Ecto neural progenitor cell (in vitro differentiated cells): ENCODE measurements at regions not wholly inside any gene's neighbourhood (a gene's known extent, or its start where the extent isn't known, plus 50 kb on each side); places are given as distances from the start of the nearest gene placed in this dataset.

ENCODE experiments used
- DNase-seq: peaks from one replicate; pipeline ENCODE4 v3.0.0-alpha.2; 2018; ENCODE audit warnings: low spot score

GRCh38 chr18:45228796-45229388 is 386.4 kb upstream of the SLC14A2 start:
- DNase-seq = no peak

DNA sequence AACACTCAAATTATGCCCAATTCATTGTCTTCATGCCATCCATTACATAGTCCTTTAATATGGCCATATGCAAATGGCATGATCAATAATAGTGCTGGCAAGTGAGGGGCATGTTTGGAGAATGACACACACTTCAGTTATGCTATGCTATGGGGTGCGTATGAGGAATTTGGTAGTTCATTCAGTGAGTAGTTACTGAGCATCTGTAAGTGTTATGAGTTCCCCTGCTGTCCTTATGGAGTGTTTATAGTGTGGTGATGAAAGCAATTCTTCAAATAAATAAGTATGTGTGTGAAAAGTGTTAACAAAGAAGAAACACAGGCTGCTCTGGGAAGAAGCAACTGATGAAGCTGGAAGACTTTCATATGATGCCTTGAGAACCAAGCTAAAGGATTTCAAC is 383.7 kb upstream of the SLC14A2 start:
- no peak for DNase-seq

DNA sequence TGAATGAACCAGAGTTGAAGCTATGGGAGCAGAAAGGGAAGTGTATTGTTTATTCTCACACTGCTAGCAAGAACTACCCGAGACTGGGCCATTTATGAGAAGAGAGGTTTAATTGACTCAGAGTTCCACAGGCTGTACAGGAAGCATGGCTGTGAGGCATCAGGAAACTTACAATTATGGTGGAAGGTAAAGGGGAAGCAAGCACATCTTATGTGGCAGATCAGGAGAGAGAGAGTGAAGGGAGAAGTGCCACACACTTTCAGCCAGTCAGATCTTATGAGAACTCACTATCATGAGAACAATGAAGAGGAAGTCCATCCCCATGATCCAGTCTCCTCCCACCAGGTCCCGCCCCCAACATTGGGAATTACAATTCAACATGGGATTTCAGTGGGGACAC is 383.2 kb upstream of the SLC14A2 start:
- DNase-seq = no peak

DNA sequence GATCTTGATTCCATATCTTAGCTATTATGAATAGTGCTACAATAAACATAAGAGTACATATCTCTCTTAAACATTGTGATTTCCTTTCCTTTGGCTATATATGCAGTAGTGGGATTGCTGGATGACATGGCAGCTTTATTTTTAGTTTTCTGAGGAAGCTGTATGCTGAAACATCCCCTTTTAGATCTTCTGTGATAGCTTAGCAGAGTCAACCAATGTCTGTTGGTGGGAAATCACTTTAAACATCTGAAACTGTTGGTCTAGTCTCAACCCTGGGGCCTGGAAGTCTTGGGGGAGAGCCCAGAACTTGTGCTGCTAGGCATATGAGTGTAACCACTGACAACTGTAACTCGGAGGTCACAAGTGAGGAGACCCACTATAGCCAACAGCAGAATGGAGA is 378.6 kb upstream of the SLC14A2 start:
- no peak for DNase-seq

- no peak for DNase-seq
Observed at GRCh38 chr18:45237343-45238098, 377.8 kb upstream of the SLC14A2 start.

DNA sequence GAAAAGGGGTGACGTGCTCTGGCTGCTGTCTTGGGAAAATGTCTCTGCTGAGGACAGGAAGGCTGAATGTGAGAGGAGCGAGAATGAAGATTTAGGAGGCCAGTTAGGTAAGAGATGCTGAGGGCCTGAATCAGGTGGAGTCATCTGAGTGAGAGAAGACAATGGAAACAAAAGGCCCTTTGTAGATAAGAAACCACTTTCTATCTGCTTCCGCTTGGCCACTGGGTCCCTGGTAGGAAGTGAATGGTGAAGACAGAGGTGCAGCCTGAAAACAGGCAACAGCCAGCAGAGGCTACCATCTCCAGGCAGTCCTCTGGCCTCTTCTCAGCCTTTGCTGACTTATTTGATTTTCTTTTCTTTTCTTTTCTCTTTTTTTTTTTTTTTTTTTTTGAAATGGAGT is 374.0 kb upstream of the SLC14A2 start:
- no peak for DNase-seq

- no peak for DNase-seq
Observed at GRCh38 chr18:45241982-45242565, 373.2 kb upstream of the SLC14A2 start.

DNA sequence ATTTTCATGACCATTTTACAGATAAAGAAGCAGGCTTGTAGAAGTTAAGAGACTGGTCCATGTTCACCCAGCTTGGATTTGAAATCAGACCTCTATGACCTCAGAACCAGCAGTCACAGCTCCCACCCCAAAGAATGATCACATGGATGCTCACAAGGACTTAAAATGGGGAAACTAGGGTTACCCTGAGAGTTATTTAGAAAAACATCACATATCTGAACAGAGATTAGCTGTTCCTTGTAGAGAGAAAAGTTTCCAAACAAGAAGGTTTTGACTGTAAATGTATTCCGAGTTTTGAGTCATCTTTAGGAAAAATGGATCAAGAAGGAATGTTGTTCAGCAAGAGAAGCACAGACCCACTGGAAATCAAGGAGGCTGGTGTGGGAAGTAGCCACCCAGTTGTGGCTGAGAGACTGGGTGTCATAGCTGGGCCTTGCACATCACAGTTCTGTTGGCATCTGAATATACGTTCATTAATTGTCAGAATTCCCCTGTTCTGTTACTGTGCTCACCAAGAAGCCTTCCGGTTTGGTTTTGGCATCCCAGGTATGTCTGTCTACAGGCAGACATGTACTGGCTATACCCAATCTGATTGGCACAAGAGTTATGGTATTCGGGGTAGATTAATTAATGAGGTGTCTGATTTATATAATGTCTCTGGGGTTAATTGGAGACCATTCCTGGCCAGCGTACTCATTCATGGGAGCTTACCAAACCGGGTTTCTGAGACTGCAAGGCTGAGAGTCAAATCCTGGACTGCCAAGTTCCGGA is 371.8 kb upstream of the SLC14A2 start:
- DNase-seq = no peak

- no peak for DNase-seq
Observed at GRCh38 chr18:45245091-45245511, 370.2 kb upstream of the SLC14A2 start.

- no peak for DNase-seq
Observed at GRCh38 chr18:45248240-45248903, 366.9 kb upstream of the SLC14A2 start.

- DNase-seq = no peak
Observed at GRCh38 chr18:45249246-45249661, 366.0 kb upstream of the SLC14A2 start.

- DNase-seq = no peak
Observed at GRCh38 chr18:45250479-45250878, 364.8 kb upstream of the SLC14A2 start.

- DNase-seq = no peak
Observed at GRCh38 chr18:45251236-45251635, 364.0 kb upstream of the SLC14A2 start.

DNA sequence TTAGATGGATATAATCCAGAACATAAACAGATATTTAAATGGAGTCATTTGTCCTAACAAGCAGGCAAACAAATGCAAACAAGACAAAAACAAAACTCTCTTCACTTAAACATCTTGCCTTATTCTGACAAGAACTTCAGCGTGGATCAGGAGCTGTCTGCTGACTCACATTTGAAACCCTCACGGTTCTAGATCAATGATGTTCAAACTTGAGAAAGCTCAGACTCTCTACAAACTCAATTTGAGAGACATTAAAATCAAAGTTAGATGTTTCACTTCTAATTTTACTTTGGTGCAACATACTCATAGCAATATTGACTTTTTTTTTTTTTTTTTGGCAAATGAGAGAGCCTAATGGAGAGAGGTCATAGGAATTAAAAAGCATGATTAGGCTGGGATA is 362.8 kb upstream of the SLC14A2 start:
- no peak for DNase-seq

DNA sequence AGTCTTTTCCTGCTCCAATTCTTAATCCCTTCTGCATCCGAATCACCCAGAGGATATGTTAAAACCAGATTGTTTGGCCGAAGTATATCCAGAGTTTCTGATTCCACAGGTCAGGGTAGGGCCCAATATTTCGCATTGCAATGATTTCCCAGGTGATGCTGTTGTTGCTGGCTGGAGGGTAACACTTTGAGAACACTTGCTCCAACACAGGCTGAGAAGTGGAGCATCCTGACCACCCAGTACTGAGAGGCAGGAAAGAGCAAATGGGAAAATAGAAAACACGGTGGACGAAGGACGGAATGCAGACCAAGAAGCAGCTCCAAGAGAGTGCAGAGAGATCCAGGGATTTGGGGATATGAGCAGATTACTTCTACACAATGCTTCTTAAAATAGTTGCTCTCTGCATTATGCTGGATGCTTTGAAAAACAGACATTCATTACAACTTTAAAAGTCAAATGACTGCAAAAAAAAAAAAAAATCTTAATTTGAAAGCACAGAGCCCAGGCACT is 362.2 kb upstream of the SLC14A2 start:
- no peak for DNase-seq

DNA sequence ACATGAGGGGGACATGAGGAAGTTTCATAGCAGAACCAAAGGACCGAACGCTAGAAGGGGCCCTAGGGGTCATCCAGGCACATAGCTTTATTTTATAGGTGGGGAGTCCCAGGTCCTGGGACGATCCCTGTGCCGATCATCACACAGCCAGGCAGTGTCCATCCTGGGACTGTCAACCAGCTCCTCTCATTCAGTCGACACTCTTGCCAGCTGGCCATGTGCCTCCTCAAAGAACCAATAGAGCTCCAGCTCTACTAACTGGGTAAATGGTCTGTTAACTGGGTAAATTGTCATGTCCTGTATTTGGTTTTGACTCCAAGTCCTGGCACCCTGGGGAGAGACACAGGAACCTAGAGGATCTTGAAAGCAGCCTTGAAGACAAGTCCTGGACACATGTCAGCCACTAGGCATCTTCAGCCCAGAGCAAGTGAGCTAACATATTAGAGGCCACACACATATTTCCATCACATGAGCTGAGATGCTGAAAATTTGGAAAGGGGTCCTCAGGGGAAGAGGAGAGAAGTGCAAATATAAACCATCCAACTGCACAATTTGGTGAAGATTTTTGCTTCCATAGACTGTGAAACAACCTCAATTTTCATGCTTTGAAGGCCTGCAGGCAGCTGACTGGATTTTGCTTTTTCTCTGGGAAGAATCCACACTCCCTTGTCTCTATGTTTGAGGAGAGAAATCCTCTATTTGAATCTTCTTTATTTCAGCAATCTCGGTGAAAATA is 361.1 kb upstream of the SLC14A2 start:
- no peak for DNase-seq

GRCh38 chr18:45254709-45255082 is 360.6 kb upstream of the SLC14A2 start:
- no peak for DNase-seq

- DNase-seq = no peak
Observed at GRCh38 chr18:45255197-45255890, 359.9 kb upstream of the SLC14A2 start.

DNA sequence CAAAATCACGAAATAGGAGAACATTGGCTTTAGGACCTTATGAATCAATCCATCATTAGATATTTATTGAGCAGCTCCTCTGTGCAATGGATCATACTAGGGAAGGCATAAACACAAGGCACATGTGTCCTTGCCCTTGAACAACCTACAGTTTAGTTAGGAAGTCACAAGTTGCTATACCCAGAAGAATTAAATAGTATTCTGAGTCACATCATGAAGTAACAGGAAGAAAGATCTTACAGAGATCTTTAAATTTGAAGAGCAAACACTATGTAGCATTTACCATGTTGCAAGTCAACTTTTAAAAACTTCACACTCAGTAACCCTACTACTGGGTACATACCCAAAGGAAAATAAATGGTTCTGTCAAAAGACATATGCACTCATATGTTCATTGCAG is 355.2 kb upstream of the SLC14A2 start:
- DNase-seq = no peak

GRCh38 chr18:45266023-45266422 is 349.3 kb upstream of the SLC14A2 start:
- no peak for DNase-seq

DNA sequence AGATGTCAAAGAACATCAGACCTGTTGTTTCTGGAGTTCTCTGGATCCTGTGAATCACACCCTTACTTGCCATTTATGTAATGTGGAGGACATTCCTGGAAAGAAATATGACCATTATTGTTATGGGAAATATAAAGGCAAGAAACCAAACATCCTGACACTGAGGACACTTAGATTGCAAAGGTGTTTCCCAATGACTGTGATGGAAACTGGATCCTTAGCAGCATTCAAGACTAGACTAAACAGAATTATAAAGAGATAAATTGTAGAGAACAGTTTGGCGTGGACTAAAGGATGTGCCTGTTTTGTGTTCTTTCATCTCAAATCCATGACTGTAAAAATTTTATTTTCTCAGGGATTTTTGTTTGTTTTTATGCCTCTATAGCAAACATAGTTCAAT is 347.7 kb upstream of the SLC14A2 start:
- DNase-seq = no peak
